Brain microvascular endothelial cell (primary cell): ENCODE measurements at regions not wholly inside any gene's neighbourhood (a gene's known extent, or its start where the extent isn't known, plus 50 kb on each side); places are given as distances from the start of the nearest gene placed in this dataset.

Experiments used
- DNase-seq: peaks from one replicate; pipeline ENCODE4 v3.0.0-alpha.2; 2020
- H3K27ac ChIP-seq: fragments of 250-450 bp; sonication (Bioruptor Pico); 2 replicates; pipeline ENCODE4 v1.5.1; 2020; ENCODE audit warnings: mild to moderate bottlenecking, moderate library complexity
- H3K27me3 ChIP-seq: fragments of 250-450 bp; sonication (Bioruptor Pico); replicated peaks from 2 replicates; pipeline ENCODE4 v1.5.1; 2020; ENCODE audit warnings: mild to moderate bottlenecking
- H3K36me3 ChIP-seq: fragments of 250-450 bp; sonication (Bioruptor Pico); replicated peaks from 2 replicates; pipeline ENCODE4 v1.5.1; 2020; ENCODE audit warnings: mild to moderate bottlenecking
- H3K4me3 ChIP-seq: 2 replicates; pipeline ENCODE4 v1.5.1; 2011; ENCODE audit warnings: low read depth, mild to moderate bottlenecking, control low read depth, low read length, moderate library complexity
- CTCF ChIP-seq: IDR thresholded peaks from 2 replicates; pipeline ENCODE4 v1.5.1; 2011; ENCODE audit warnings: low read depth, mild to moderate bottlenecking, moderate library complexity, low read length, control low read depth, inconsistent platforms; ENCODE audit errors: missing control alignments
- in situ Hi-C: cut with HindIII; loops from 2 replicates; pipeline ENCODE4 v1.10.0; 2017; ENCODE audit warnings: low sequenced_read_pairs, low pct_ligation_motif_present

DNA sequence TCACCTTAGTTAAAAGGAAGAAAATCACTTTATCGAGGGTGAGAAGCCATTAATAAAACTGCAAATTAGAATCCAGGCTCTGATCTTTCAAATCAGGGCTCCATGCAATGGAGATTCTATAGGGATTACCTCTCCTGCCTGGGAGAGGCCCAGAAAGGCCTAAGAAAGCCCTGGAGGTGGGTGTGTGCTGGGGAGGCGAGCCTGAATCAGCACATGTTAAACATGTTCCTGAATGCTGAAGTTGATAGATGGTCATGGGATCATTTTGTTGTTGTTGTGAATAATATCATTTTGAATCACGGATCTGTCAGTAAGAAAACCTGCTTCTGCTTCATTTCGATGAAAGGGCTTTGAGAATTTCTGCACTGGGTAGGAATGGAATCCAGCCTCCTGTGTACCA lies 254.3 kb downstream of the ACKR3 start:
- H3K36me3 ChIP-seq: no peaks in the 10 kb centered on the region
- no peaks in the 10 kb centered on the region for H3K27me3 ChIP-seq
- TF ChIP-seq CTCF: no peak
- no peak overlapping the region for H3K27ac ChIP-seq
- no peak overlapping the region for H3K4me3 ChIP-seq
- in situ Hi-C loops: no loop called here
- DNase-seq: no peak

DNA sequence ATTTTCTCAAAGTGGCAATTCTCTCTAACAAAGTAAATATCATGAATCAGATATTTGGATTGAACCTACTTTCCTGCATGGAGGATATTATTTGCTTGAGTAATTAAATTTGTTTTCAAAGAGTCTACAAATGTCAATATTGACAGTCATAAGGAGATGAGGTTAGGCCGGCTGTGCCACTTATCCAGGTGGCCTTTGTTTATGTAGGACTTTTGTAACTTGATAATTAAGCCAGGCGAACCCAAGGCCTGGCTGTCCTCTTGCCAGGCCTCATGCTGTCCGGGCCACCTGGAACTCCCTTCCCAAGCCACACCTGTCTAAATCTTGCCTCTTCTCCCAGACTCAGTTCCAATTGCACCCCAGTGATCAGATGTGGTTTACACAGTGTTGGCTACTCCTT lies 255.2 kb downstream of the ACKR3 start:
- no peaks in the 10 kb centered on the region for H3K36me3 ChIP-seq
- TF ChIP-seq CTCF: no peak
- H3K27ac ChIP-seq: no peak overlapping the region
- no peaks in the 10 kb centered on the region for H3K27me3 ChIP-seq
- in situ Hi-C loops: no loop called here
- no peak for DNase-seq
- no peak overlapping the region for H3K4me3 ChIP-seq

DNA sequence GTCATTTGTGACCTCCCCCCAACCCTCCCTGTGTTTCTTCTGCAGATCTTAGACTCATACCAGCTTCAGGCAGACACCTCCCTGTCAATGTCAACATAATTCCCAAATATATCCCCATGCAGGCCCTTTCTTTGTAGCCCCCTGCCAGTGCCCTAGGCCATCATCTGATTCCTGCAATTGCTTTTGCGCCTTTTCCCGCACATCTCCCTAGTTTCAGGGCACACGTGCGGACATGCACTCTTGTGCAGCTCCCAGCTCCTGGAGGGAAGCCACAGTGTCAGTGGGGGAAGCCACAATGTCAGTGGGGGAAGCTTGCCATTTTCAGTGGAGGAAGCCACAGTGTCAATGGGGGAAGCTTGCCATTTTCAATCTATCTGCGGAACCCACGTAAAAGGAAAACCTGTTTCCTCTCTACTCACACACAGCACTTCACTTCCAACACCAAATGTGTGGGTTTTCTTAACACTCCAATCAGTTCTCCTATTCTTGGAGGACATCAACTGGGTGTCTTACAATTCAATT lies 256.4 kb downstream of the ACKR3 start:
- H3K27me3 ChIP-seq: no peaks in the 10 kb centered on the region
- H3K36me3 ChIP-seq: no peaks in the 10 kb centered on the region
- no peak overlapping the region for H3K27ac ChIP-seq
- in situ Hi-C loops: no loop called here
- no peak overlapping the region for H3K4me3 ChIP-seq
- DNase-seq: no peak
- no peak for TF ChIP-seq CTCF

- in situ Hi-C loops: no loop called here
- Histone ChIP-seq H3K36me3 (no peaks in the 10 kb centered on the region), H3K27me3 (no peaks in the 10 kb centered on the region), H3K4me3 (no peak overlapping the region), H3K27ac (no peak overlapping the region)
- no peak for TF ChIP-seq CTCF
- no peak for DNase-seq
Observed at GRCh38 chr2:236826606-236827156, 257.1 kb downstream of the ACKR3 start.

GRCh38 chr2:236827997-236828396 lies 257.7 kb upstream of the COPS8 start:
- DNase-seq: no peak
- TF ChIP-seq CTCF: no peak
- H3K4me3 ChIP-seq: no peak overlapping the region
- in situ Hi-C loops: no loop called here
- H3K27me3 ChIP-seq: no peaks in the 10 kb centered on the region
- no peaks in the 10 kb centered on the region for H3K36me3 ChIP-seq
- no peak overlapping the region for H3K27ac ChIP-seq

DNA sequence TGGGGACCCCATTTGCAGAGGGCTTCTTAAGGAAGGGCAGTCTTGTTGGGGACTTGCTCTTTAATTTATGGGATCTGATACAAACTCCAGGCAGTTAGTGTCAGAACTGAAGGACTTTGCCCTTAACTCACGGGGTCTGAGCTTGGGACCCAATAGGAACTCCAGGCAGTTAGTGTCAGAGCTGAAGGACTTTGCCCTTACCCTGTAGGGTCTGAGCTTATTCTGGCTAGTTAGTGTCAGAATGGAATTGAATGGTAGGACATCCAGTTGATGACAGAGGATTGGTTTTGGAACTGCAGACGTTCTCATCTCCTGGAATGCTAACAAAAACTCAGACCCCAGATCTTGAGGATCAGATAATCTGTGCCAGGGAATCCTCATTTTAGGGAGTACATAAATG lies 256.9 kb upstream of the COPS8 start:
- Histone ChIP-seq H3K27ac (no peak overlapping the region), H3K36me3 (no peaks in the 10 kb centered on the region), H3K4me3 (no peak overlapping the region), H3K27me3 (no peaks in the 10 kb centered on the region)
- in situ Hi-C loops: no loop called here
- no peak for TF ChIP-seq CTCF
- no peak for DNase-seq
